ENCODE measurements at regions not wholly inside any gene's neighbourhood (a gene's known extent, or its start where the extent isn't known, plus 50 kb on each side); places are given as distances from the start of the nearest gene placed in this dataset.

GRCh38 chr5:81860778-81861177 lies 109.9 kb upstream of the SSBP2 start:
- TF ChIP-seq CTCF (IDR thresholded peaks at IDR 0.05; ENCODE audit: borderline replicate concordance, extremely low read depth, low read length, poor library complexity, severe bottlenecking) (no peak), EZH2 (IDR thresholded peaks at IDR 0.05; ENCODE audit: borderline replicate concordance, low read depth, low read length, severe bottlenecking) (no peak)
